Stimulated activated CD8-positive, alpha-beta memory T cell treated with anti-CD3 and anti-CD28 coated beads, Interleukin-2, amount 100 ng/mL, for 1 hour (primary cell): ENCODE measurements at regions not wholly inside any gene's neighbourhood (a gene's known extent, or its start where the extent isn't known, plus 50 kb on each side); places are given as distances from the start of the nearest gene placed in this dataset.
"Not testable (repeated sequence)": the region's sequence is repeated elsewhere in the genome, so short reads cannot be mapped to it uniquely, and the experiment has no call there.

Experiments
- DNase-seq, 2 donors: peaks; one replicate each; pipeline ENCODE4 v3.0.0-alpha.2; 2020; ENCODE audit warnings: low read depth in 2 of 2

GRCh38 chr10:46095943-46096342 lies 49.9 kb upstream of the MSMB start:
- DNase-seq: not testable (repeated sequence)

- no peak for DNase-seq
Observed at GRCh38 chr10:46096446-46096845, 50.4 kb upstream of the MSMB start.

GRCh38 chr10:46096909-46097575 lies 51.0 kb upstream of the MSMB start:
- DNase-seq: no peak

DNA sequence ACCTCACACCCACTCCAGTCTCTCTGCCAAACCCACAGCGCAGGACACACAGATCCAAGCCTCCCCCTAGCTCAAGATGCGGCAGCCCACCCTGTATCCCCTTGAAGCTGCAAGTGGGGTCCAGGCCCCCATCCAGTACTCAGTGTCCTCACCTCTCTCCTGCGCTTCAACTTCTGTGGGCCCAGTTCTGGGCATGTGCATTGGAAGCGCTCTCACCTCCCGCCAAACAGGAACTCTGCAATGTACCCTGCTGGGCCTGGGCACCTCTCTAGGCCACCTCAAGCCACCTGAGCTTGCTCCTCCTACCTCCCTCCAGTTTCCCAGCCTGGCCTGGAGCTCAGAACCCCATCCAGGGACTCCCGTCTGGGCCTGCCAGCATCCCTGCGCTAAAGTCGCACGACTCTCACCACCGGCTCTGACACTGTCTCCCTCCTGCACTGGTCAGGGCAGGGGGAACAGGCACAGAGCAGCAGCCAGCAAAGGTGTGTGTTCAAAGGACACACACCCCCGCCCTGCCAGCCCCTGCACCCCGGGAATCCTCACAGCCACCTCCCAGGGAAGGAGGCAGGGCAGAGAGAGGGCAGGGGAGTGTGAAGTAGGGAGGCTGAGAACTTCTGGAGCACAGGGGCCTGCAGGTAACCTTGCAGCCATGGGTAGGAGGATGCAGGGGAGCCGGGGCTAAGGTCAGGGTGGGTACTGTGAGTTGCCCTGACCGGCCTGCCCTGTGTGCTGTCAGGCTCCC lies 51.7 kb upstream of the MSMB start:
- no peak for DNase-seq

GRCh38 chr10:46098386-46098785 lies 52.3 kb upstream of the MSMB start:
- no peak for DNase-seq

- not testable (repeated sequence) for DNase-seq
Observed at GRCh38 chr10:46098925-46099324, 52.9 kb upstream of the MSMB start.

GRCh38 chr10:46104071-46104585 lies 58.1 kb upstream of the MSMB start:
- DNase-seq: no peak

- DNase-seq: not testable (repeated sequence)
Observed at GRCh38 chr10:46105416-46105815, 59.3 kb upstream of the MSMB start.

- DNase-seq: not testable (repeated sequence)
Observed at GRCh38 chr10:46105856-46106409, 59.9 kb upstream of the MSMB start.

- no peak for DNase-seq
Observed at GRCh38 chr10:46106410-46107255, 60.6 kb upstream of the MSMB start.

DNA sequence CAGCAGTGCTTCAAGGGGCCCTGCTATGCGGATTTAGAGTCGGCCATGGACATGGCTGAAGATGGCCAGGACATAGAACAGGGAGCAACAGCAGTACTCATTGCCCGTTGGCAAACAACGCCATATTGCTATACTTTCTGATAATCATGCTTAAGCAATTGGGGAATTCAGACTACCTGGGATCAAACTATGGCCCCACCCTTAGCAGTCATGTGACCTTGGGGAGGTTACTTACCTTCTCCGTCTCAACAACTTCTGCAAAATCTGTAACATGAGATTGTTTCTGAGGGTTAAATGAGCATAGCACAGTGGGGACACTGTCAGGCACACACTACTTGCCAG lies 62.1 kb upstream of the MSMB start:
- DNase-seq: not testable (repeated sequence)

DNA sequence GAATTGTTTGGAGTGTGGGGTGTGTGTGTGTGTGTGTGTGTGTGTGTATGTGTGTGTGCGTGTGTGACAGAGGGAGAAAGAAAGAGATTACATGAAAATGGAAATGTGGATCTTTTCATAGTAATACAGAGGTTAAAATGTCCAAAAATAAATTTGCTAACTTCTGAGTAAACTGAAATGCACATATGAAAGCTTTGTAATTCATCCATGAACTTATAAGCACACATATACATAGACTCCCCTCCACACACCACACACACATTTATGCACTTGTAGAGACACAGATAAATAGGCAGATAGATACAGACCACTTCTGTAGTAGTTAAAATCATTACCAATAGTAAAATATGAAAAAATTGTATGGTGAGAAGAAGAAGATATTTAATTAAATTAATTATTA lies 108.2 kb upstream of the MSMB start:
- DNase-seq: not testable (repeated sequence)

GRCh38 chr10:46154683-46155082 lies 108.6 kb upstream of the MSMB start:
- not testable (repeated sequence) for DNase-seq

GRCh38 chr10:46156866-46157265 lies 110.8 kb upstream of the MSMB start:
- DNase-seq: not testable (repeated sequence)

DNA sequence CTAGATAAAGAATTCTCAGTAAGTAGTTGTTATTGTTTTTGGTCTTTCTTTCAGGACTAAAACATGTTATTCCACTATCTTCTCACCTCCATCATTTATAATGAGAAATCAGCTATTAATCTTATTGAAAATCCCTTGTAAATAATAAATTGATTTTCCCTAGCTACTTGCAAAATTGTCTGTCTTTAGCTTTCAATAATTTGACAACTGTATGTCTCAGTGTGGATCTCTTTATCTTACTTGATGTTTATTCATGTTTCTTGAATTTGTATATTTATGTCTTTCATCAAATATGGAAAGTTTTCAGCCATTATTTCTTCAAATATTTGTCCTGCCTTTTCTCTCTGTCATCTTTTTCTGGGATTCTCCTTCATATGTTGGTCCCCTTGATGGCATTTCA lies 117.1 kb upstream of the ANTXRL start:
- no peak for DNase-seq

DNA sequence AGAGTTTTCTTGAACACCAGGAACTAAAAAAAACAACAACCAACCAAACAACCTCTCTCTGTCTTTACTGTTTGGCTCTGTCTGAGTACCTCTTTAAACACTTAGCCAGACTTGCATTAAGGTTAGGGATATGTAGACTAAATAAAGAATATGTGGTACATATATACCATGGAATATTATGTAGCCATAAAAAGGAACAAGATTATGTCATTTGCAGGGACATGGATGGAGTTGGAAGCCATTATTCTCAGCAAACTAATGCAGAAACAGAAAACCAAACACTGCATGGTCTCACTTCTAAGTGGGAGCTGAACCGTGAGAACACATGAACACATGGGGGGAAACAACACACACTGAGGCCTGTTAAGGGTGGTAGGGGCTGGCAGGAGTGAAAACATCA lies 116.0 kb upstream of the ANTXRL start:
- DNase-seq: no peak

DNA sequence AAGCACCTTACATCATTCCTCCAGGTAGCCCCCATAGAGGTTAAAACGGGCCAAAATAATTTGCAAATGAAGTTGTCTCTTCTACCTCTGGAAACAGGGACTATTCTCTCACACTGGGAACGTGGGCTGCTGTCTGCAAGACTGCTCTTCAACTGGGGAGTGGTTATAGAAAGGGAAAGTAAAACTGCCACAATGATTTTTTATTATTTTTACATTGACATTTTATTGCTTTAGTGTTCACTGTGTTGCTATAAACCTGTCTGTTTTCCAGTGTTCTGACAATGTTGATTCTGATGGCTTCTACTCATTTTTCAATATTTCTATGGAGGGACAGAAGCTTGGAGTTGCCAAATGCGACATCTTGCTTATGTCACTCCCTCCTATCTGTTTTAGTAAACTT lies 115.1 kb upstream of the ANTXRL start:
- DNase-seq: no peak

DNA sequence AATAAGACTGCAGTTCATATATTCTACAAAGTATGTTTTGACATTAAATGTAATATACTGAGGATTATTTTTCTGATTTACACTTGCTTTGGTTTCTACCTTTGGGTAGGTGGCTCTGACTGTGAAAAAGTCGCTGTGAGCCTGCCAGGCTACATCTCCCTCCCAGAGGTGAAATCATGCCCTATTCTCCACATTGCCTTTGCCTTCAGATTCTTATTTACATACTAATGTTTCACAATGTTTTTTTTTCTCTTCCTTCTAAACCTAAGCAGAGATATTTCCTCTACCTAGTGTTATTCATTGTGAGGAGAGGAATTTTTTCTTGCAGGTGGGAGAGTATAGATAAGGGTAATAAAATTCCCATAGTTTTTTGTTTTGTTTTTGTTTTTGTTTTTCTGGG lies 111.5 kb upstream of the ANTXRL start:
- no peak for DNase-seq

GRCh38 chr10:46175831-46176230 lies 111.0 kb upstream of the ANTXRL start:
- no peak for DNase-seq

DNA sequence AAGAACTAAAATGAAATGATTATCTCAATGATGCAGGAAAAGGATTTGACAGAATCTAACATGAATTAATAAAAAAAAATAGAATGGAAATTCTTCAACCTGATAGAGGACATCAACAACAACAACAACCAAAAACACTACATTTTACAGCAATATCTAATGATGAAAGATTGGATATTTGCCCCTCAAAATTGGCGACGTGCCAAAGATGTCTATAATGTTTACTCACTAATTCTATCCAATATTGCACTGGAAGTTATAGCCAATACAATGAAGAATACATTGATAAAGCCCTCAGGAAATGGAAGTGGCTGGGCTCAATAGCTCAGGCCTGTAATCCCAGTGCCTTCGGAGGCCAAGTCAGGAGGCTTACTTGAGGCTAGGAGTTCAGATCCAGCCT lies 99.4 kb upstream of the ANTXRL start:
- not testable (repeated sequence) for DNase-seq

- DNase-seq: no peak
Observed at GRCh38 chr10:46197050-46197449, 89.7 kb upstream of the ANTXRL start.

- DNase-seq: no peak
Observed at GRCh38 chr10:46198516-46198915, 88.3 kb upstream of the ANTXRL start.
